GM12865 (cell line): ENCODE measurements at regions not wholly inside any gene's neighbourhood (a gene's known extent, or its start where the extent isn't known, plus 50 kb on each side); places are given as distances from the start of the nearest gene placed in this dataset.

Source experiments
- DNase-seq: peaks from one replicate; pipeline ENCODE4 v3.0.0; 2010; ENCODE audit warnings: low read depth
- H3K4me3 ChIP-seq: 2 replicates; pipeline ENCODE4 v1.5.1; 2011; ENCODE audit warnings: mild to moderate bottlenecking, low read depth, low read length, control low read depth
- CTCF ChIP-seq: IDR thresholded peaks from 2 replicates; pipeline ENCODE4 v1.5.1; 2011; ENCODE audit warnings: low read length, control low read depth, low read depth, inconsistent platforms; ENCODE audit not compliant: insufficient read depth; ENCODE audit errors: missing control alignments

DNA sequence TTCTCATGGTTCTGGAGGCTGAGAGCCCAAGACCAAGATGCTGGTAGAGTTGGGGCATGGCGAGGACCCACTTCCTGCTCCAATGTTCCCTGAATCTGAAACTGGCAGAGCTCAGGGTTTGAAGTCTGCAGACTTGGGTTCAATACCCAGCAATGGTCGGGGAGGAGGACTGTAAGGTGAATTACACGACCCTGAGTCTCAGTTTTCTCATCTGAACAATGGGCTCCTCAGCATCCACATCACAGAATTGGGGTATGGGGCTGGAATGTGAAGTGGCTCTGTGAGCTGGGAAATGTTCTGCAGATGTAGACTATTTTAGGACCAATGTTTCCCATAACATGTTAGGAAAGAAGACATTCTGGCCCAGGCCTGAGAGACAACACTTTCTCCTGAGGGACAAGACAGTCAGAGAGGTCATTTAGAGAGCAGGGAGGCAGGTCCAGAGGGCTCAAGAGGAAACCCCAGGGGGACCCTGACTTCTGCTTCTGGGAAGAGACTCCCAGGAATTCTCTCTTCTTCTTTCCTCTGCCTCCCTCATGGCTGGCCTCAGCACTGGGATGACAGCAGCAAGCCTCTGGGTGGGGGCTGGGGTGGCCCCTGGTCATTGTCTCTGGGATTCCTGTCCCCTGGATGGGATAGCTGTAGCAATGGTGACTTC, 141.3 kb upstream of the PMEPA1 start:
- no peak for DNase-seq
- no peak overlapping the region for H3K4me3 ChIP-seq
- no peak for TF ChIP-seq CTCF

GRCh38 chr20:57849521-57850215, 139.9 kb upstream of the PMEPA1 start:
- H3K4me3 ChIP-seq = no peak overlapping the region
- TF ChIP-seq CTCF = no peak
- DNase-seq = no peak

GRCh38 chr20:57849121-57849520, 139.3 kb upstream of the PMEPA1 start:
- no peak for TF ChIP-seq CTCF
- no peak overlapping the region for H3K4me3 ChIP-seq
- DNase-seq = no peak

DNA sequence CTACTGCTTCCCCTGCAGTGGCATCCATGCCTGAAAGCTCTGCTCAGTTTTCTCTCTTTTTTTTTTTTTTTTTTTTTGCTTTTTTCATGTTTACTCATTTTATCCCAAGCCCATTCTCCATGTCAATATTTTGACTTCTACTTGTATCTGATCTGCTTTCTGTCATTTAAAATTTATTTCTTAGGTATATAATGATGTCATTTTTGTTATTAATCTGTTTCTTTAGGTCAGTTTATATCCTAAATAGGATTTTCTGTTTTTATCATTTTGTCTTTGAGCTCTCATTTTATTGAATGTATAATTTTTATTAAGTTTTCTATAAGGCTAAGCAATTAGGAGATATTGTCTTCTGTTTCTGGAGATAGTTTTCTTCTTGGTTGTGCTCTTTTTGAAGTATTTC, 138.5 kb upstream of the PMEPA1 start:
- DNase-seq = no peak
- H3K4me3 ChIP-seq = no peak overlapping the region
- TF ChIP-seq CTCF = no peak

DNA sequence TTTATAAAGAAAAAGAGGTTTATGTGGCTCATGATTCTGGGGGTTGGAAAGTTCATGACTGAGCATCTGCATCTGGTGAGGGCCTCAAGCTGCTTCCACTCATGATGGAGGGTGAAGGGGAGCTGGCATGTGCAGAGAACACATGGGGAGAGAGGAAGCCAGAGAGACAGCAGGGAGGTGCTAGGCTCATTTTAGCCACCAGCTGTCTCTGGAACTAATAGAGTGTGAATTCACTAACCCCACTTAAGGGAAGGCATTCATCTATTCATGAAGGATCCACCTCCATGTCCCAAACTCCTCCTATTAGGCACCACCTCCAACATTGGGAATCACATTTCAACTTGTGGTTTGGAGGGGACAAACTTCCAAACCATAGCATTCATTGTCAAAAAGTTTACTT, 137.3 kb upstream of the PMEPA1 start:
- TF ChIP-seq CTCF = no peak
- no peak overlapping the region for H3K4me3 ChIP-seq
- DNase-seq = no peak

GRCh38 chr20:57844626-57845596, 135.1 kb upstream of the PMEPA1 start:
- no peak overlapping the region for H3K4me3 ChIP-seq
- DNase-seq = no peak

More at GRCh38 chr20:57844626-57845596, 135.1 kb upstream of the PMEPA1 start:
- no peak for TF ChIP-seq CTCF
